Gastroesophageal sphincter (tissue), 3 donors: ENCODE measurements at regions not wholly inside any gene's neighbourhood (a gene's known extent, or its start where the extent isn't known, plus 50 kb on each side); places are given as distances from the start of the nearest gene placed in this dataset.

ENCODE experiments used
- CTCF ChIP-seq, 4 experiments: fragments of 200-600 bp in 2 of 4; fragments of 450-650 bp in 2 of 4; sonication (generic) in 1 of 4; IDR thresholded peaks; one replicate each; pipeline ENCODE4 v1.5.1; 2017 to 2019; ENCODE audit warnings: antibody characterized with exemption in 4 of 4, mild to moderate bottlenecking in 2 of 4, moderate library complexity in 2 of 4
- EP300 ChIP-seq: sonication (generic); formaldehyde crosslinking; IDR thresholded peaks from one replicate; pipeline ENCODE4 v1.6.1; 2017; ENCODE audit warnings: antibody characterized with exemption, mild to moderate bottlenecking

- TF ChIP-seq CTCF (IDR thresholded peaks at IDR 0.05) (no peak), EP300 (no peak)
These were observed 700.8 kb downstream of the RNF144A start for GRCh38 chr2:7618031-7618430.
